PC-9 (cell line): ENCODE measurements at regions not wholly inside any gene's neighbourhood (a gene's known extent, or its start where the extent isn't known, plus 50 kb on each side); places are given as distances from the start of the nearest gene placed in this dataset.
"Not testable (repeated sequence)": the region's sequence is repeated elsewhere in the genome, so short reads cannot be mapped to it uniquely, and the experiment has no call there.

Source experiments
- BruUV-seq: library from RNA; stranded (reverse); fragments of 400-500 nt; replicated peaks from 2 replicates; lab custom pipeline; 2021; lab: Mats Ljungman, UMichigan
- CTCF ChIA-PET: fragments of 300-600 bp; sonication (Branson Sonifier 250); formaldehyde crosslinking; loops from one replicate; lab custom pipeline; 2022; ENCODE audit warnings: antibody characterized with exemption; lab: Charles Lee
- POLR2A ChIA-PET: fragments of 300-600 bp; sonication (Branson Sonifier 250); formaldehyde crosslinking; loops from one replicate; lab custom pipeline; 2022; ENCODE audit warnings: antibody characterized with exemption; ENCODE audit not compliant: unreplicated experiment; lab: Charles Lee
- DNase-seq, 2 experiments: peaks; one replicate each; pipeline versions ENCODE4 v3.0.0 to v3.0.0-alpha.2; 2015 to 2022; ENCODE audit warnings: mixed read lengths in 1 of 2
- H2AFZ ChIP-seq: fragments of 200-600 bp; sonication (generic); 2 replicates; pipeline ENCODE4 v1.8.1; 2017; ENCODE audit warnings: antibody characterized with exemption
- H3F3A ChIP-seq: fragments of 200-600 bp; sonication (generic); 2 replicates; pipeline ENCODE4 v1.8.1; 2017; ENCODE audit warnings: antibody characterized with exemption, mild to moderate bottlenecking, low read depth; ENCODE audit not compliant: insufficient read depth
- H3K27ac ChIP-seq: fragments of 200-600 bp; sonication (generic); 2 replicates; pipeline ENCODE4 v1.6.1; 2016; ENCODE audit warnings: mixed run types
- H3K27me3 ChIP-seq: fragments of 200-600 bp; sonication (generic); 2 replicates; pipeline ENCODE4 v1.6.1; 2016; ENCODE audit warnings: low read depth, mixed run types; ENCODE audit not compliant: insufficient read depth
- H3K36me3 ChIP-seq: fragments of 200-600 bp; sonication (generic); 2 replicates; pipeline ENCODE4 v1.6.1; 2016; ENCODE audit warnings: low read depth, mixed run types
- H3K4me1 ChIP-seq: fragments of 200-600 bp; sonication (generic); replicated peaks from 2 replicates; pipeline ENCODE4 v1.6.1; 2016; ENCODE audit warnings: mixed run types; ENCODE audit not compliant: insufficient read depth
- H3K4me2 ChIP-seq: fragments of 200-600 bp; sonication (generic); 2 replicates; pipeline ENCODE4 v1.6.1; 2017; ENCODE audit warnings: mixed run types
- H3K4me3 ChIP-seq: fragments of 200-600 bp; sonication (generic); 2 replicates; pipeline ENCODE4 v1.6.1; 2016; ENCODE audit warnings: mixed run types
- H3K79me2 ChIP-seq: fragments of 200-600 bp; sonication (generic); 2 replicates; pipeline ENCODE4 v1.6.1; 2017; ENCODE audit warnings: low read depth, mixed run types
- H3K9me2 ChIP-seq: fragments of 200-600 bp; sonication (generic); 2 replicates; pipeline ENCODE4 v1.8.1; 2017; ENCODE audit warnings: mild to moderate bottlenecking; ENCODE audit not compliant: insufficient read depth
- H3K9me3 ChIP-seq: fragments of 200-600 bp; sonication (generic); 2 replicates; pipeline ENCODE4 v1.8.1; 2016; ENCODE audit warnings: low read depth; ENCODE audit not compliant: insufficient read depth
- H4K20me1 ChIP-seq: fragments of 200-600 bp; sonication (generic); 2 replicates; pipeline ENCODE4 v1.8.1; 2017; ENCODE audit not compliant: insufficient read depth
- EZH2 ChIP-seq: fragments of 200-600 bp; sonication (generic); IDR thresholded peaks from 2 replicates; pipeline ENCODE4 v1.8.0; 2017; ENCODE audit warnings: antibody characterized with exemption, low read depth
- intact Hi-C: fragments of 100-400 bp; cut with micrococcal nuclease; formaldehyde crosslinking; loops from one replicate; pipeline ENCODE4 v1.10.0; 2022; ENCODE audit not compliant: unreplicated experiment
- TF ChIP-seq, protein P1 (sequence below): fragments of 200-600 bp; sonication (generic); conservative IDR thresholded peaks from 2 replicates; pipeline ENCODE4 v1.6.1; 2017; ENCODE audit warnings: mixed run types, antibody characterized with exemption, mild to moderate bottlenecking, moderate library complexity

- Histone ChIP-seq H3K4me1 (no peaks in the 10 kb centered on the region), H3K36me3 (no peaks in the 10 kb centered on the region), H4K20me1 (no peaks in the 10 kb centered on the region), H3K9me2 (no peaks in the 10 kb centered on the region), H3K27ac (no peak overlapping the region), H3K79me2 (no peaks in the 10 kb centered on the region), H3K4me3 (no peak overlapping the region), H3F3A (no peaks in the 10 kb centered on the region), H3K4me2 (no peak overlapping the region), H3K9me3 (no peaks in the 10 kb centered on the region), H3K27me3 (no peaks in the 10 kb centered on the region; the same call in 1 of the 2 replicates), H2AFZ (no peak overlapping the region)
- no peak for DNase-seq
- BruUV-seq = no TSS peak
- ChIA-PET CTCF (no interaction called here), POLR2A (interaction anchor here (0.7 kb wide), 1 partner anchor 1662 kb away, joined by 4 read pairs; no protein-coding TSS in a partner anchor)
- intact Hi-C loops = no loop called here
- TF ChIP-seq, protein P1, sequence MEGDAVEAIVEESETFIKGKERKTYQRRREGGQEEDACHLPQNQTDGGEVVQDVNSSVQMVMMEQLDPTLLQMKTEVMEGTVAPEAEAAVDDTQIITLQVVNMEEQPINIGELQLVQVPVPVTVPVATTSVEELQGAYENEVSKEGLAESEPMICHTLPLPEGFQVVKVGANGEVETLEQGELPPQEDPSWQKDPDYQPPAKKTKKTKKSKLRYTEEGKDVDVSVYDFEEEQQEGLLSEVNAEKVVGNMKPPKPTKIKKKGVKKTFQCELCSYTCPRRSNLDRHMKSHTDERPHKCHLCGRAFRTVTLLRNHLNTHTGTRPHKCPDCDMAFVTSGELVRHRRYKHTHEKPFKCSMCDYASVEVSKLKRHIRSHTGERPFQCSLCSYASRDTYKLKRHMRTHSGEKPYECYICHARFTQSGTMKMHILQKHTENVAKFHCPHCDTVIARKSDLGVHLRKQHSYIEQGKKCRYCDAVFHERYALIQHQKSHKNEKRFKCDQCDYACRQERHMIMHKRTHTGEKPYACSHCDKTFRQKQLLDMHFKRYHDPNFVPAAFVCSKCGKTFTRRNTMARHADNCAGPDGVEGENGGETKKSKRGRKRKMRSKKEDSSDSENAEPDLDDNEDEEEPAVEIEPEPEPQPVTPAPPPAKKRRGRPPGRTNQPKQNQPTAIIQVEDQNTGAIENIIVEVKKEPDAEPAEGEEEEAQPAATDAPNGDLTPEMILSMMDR = no peak
- no peak for TF ChIP-seq EZH2
Observed at GRCh38 chr6:12640438-12640837, 76.1 kb upstream of the PHACTR1 start.

DNA sequence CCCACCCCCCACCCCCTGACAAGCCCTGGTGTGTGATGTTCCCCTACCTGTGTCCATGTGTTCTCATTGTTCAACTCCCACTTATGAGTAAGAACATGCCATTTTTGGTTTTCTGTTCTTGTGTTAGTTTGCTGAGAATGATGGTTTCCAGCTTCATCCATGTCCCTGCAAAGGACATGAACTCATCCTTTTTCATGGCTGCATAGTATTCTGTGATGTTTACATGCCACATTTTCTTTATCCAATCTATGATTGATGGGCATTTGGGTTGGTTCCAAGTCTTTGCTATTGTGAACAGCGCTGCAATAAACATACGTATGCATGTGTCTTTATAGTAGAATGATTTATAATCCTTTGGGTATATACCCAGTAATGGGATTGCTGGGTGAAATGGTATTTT lies 74.8 kb upstream of the PHACTR1 start:
- H2AFZ ChIP-seq, H3K4me1 ChIP-seq, H3K9me2 ChIP-seq, H4K20me1 ChIP-seq, H3K27me3 ChIP-seq, H3K4me3 ChIP-seq, H3F3A ChIP-seq, DNase-seq, POLR2A ChIA-PET, CTCF ChIA-PET, H3K36me3 ChIP-seq, H3K9me3 ChIP-seq, BruUV-seq, H3K4me2 ChIP-seq, H3K27ac ChIP-seq, intact Hi-C loops, H3K79me2 ChIP-seq: not testable (repeated sequence)

DNA sequence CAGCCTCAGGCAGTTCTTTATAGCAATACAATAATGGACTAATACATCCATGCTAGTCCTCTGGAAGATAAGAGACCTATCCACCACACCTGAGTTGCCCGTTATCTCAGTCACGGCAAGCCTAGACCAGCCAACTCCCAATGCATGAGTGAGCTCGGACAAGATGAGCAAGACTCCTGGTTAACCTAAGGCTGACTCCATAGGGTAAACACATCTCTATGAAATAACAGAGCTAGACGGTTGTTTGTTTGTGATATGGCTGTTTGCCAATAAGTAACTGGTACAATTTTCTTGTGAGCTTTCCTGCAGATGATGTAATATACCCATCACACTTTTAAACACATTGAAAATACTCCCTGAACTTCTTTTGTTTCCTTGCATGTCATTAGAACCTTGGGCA lies 70.6 kb upstream of the PHACTR1 start:
- intact Hi-C loops = no loop called here
- ChIA-PET CTCF (no interaction called here), POLR2A (no interaction called here)

More for the DNA sequence above, 70.6 kb upstream of the PHACTR1 start:
- H3K4me1 ChIP-seq = no peaks in the 10 kb centered on the region
- H3K9me2 ChIP-seq = no peaks in the 10 kb centered on the region
- H3K27ac ChIP-seq = no peak overlapping the region
- H4K20me1 ChIP-seq = no peaks in the 10 kb centered on the region
- H3K36me3 ChIP-seq = no peaks in the 10 kb centered on the region
- no TSS peak for BruUV-seq
- no peaks in the 10 kb centered on the region for H3K79me2 ChIP-seq
- no peak overlapping the region for H2AFZ ChIP-seq
- no peak overlapping the region for H3K4me3 ChIP-seq
- H3K27me3 ChIP-seq = no peaks in the 10 kb centered on the region
- peaks cover 13% of the 10 kb centered on the region for H3K9me3 ChIP-seq
- H3F3A ChIP-seq = no peaks in the 10 kb centered on the region
- H3K4me2 ChIP-seq = no peak overlapping the region
- DNase-seq = no peak
- TF ChIP-seq EZH2 = no peak
- TF ChIP-seq, protein P1 = no peak
